ENCODE measurements at regions not wholly inside any gene's neighbourhood (a gene's known extent, or its start where the extent isn't known, plus 50 kb on each side); places are given as distances from the start of the nearest gene placed in this dataset.
"Not testable (repeated sequence)": the region's sequence is repeated elsewhere in the genome, so short reads cannot be mapped to it uniquely, and the experiment has no call there.

DNA sequence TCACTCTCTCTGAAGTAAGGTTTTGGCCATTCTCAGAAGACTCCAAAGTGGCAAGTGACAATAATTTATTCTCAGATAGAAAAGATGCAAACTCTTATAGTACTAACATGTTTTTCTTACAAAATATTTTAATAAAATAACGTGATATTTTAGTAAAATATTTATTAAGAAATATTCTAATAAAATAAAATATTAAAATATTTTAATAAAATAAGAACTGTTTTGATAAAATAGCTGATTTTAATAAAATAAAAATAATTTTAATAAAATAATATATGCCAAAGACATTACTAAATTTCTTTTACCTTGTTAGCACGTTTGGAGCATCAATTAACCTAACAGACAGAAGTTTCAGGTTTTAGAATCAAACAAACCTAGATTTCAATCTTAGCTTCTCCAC is 424.0 kb upstream of the NECTIN3 start:
- no peak for DNase-seq

DNA sequence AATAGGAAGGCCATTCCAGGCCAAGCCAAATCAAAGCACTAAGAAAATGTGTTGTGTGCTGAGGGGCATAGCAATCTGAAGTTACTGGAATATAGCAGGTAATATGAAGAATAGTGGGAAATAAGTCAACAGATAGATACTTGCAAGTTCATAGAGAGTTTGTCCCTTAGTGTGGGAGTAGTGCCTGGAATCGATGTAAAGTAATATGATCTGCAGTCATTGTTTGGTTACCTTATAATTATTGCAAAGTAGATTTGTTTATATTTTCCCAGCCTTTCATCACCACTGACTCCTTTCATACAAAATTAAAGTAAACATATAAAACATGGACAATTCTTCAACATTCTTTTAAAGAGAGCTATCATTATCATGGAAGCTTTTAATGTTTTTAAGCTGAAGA is 420.9 kb upstream of the NECTIN3 start:
- no peak for DNase-seq

GRCh38 chr3:110654843-110655502 is 416.6 kb upstream of the NECTIN3 start:
- DNase-seq: no peak

DNA sequence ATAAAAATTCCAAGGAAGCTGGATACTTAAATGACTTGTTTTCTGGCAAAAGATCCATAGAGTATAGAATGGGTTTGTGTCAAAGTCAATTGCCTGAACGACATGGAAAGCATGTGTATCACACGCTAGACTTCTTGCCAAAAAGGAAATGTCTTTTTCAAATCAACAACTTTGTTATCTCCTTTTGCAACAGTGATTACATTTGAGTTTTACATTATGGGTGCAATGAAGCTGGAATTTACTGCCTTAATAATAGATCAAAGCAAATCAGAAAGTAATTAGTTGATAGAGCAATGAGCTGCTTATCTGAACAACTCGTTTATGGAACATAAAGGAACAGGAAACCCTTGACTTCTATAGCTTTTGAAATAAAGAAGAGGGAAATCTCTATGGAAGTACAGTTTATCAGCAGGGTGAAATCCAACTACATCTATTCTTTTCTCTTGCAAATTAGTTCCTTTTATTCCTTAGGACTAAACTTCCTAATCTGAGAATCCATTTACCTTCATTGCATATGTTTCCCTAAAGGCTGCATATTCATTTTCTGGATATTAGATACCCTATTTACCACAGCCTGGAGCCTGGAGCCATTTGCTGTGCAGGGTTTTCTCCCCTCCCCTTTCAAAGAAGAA is 415.1 kb upstream of the NECTIN3 start:
- no peak for DNase-seq

- DNase-seq: no peak
Observed at GRCh38 chr3:110664148-110664547, 407.5 kb upstream of the NECTIN3 start.

DNA sequence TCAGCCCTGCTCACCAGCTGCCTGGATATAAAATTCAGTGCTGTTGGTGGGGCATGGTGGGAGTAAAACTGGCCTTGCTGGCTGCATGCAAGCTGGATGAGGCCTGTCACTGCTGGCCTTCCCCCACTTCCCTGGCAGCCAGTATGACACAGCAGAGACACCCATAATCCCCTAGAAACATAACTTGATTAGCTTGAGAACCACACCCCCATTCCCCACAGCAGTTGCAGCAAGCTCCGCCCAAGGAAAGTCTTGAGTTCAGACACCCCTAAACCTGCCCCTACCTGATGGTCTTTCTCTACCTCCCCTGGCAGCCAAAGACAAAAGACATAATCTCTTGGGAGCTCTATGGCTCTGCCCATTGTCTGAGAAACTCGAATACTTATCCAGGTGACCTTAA is 405.1 kb upstream of the NECTIN3 start:
- DNase-seq: no peak

GRCh38 chr3:110667216-110667615 is 404.4 kb upstream of the NECTIN3 start:
- no peak for DNase-seq

DNA sequence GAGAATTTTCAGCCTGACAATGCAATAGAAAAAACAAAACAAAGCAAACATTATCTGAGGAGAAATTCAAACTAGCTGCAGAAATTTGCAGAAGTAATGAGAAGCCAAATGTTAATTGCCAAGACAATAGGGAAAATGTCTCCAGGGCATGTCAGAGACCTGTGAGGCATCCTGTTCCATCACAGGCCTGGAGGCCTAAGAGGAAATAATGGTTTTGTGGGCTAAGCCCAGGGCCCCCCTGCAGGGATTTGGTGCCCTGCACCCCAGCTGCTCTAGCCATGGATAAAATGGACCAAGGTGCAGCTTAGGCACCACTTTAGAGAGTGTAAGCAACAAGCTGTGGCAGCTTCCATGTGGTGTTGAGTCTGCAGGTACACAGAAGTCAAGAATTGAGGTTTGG is 401.2 kb upstream of the NECTIN3 start:
- no peak for DNase-seq

GRCh38 chr3:110677506-110677905 is 394.1 kb upstream of the NECTIN3 start:
- no peak for DNase-seq

DNA sequence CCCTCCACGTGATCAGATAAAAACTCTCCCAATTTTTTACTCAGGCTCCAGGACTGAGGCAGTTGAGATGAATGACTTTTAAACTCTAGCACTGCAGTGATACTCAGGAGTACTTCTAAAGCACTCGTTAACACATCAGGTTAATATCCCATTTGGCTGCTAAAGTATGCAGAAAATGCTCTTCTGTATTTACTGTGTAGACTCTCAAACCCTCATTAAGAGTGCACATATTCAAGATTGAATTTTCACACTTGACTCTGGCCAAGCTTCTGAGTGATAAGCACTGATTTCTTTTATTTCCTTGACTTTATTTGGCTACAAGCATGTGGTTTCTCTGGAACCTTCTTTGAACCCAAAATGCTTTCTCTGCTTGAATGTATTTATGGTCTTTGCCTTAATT is 392.3 kb upstream of the NECTIN3 start:
- DNase-seq: no peak

DNA sequence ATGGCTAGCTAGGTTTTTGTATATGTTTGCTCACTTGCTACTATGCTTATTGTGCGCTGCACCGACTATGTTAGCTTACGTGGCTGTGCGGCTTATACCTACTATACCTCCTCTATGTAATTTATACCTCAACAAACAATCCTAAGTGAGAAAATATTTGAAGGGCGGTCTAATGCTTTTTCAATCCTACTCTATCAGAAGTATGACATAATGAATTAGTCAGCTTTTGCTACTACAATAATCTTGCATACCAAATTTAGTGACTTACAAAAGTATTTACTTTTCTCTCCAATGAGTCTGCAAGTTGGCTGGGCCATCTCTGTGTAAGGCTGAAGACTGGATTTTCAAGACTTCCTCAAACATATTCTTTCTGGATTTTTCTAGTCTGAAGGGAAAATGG is 391.2 kb upstream of the NECTIN3 start:
- no peak for DNase-seq

DNA sequence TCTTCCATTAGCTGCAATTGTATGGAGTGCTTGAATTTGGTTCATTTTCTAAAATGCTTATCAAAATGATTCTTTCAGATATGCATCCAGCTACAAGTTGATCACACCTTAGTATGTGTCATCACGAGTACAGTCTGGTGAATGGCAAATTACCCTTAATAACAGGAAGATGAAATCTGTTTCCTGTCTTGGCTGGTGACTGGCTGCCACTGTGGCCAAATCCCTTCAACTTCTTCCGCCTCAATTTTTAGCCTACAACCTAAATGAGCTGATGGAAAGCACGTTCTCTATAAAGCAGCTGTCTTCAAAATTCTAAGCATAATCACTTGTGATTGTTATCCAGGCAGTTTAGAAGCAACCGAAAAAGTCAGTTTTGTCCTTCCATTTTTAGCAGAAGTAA is 387.1 kb upstream of the NECTIN3 start:
- DNase-seq: no peak

GRCh38 chr3:110685630-110686029 is 386.0 kb upstream of the NECTIN3 start:
- DNase-seq: no peak

GRCh38 chr3:110686701-110687100 is 384.9 kb upstream of the NECTIN3 start:
- DNase-seq: no peak

GRCh38 chr3:110687138-110687537 is 384.5 kb upstream of the NECTIN3 start:
- no peak for DNase-seq

- DNase-seq: no peak
Observed at GRCh38 chr3:110697961-110698360, 373.7 kb upstream of the NECTIN3 start.

DNA sequence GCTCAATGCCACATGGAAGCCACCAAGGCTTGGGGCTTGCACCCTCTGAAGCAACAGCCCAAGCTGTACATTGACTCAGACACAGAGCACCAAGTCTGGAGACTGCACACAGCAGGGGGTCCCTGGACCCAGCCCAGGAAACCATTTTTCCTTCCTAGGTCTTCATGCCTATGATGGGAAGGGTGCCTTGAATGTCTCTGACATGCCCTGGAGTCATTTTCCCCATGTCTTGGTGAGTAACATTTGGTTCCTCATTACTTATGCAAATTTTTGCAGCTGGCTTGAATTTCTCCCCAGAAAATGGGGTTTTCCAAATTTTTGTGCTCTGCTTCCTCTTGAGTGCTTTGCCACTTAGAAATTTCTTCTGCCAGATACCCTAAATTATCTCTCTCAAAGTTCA is 367.3 kb upstream of the NECTIN3 start:
- DNase-seq: not testable (repeated sequence)

DNA sequence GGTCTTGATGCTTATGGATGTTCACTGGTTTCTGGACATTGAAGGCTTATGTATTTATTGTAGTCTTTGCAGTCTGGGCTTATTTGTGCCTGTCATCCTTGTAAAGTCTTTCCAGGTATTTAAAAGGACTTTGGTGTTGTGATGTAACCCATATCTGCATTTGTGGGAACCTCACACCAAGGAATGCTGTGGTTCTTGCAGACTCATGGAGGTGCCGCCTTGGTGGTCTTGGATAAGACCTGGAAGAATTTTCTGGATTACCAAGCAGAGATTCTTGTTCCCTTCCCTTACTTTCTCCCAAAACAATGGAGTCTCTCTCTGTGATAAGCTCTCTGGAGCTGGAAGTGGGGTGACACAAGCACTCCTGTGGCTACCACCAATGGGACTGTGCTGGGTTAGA is 363.5 kb upstream of the NECTIN3 start:
- no peak for DNase-seq

DNA sequence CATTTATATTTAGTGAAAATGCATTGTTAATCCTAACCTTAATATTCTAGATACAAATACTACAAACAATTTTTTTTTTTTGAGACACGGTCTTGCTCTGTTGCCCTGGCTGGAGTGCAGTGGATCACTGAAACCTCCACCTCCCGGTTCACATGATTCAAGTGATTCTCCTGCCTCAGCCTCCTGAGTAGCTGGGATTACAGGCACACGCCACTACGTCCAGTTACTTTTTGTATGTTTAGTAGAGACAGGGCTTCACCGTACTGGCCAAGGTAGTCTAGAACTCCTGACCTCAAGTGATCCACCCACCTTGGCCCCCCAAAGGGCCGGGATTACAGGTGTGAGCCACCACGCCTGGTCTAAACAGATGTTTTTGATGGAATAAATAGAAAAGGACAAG is 361.5 kb upstream of the NECTIN3 start:
- DNase-seq: no peak

GRCh38 chr3:110710603-110711002 is 361.0 kb upstream of the NECTIN3 start:
- no peak for DNase-seq

DNA sequence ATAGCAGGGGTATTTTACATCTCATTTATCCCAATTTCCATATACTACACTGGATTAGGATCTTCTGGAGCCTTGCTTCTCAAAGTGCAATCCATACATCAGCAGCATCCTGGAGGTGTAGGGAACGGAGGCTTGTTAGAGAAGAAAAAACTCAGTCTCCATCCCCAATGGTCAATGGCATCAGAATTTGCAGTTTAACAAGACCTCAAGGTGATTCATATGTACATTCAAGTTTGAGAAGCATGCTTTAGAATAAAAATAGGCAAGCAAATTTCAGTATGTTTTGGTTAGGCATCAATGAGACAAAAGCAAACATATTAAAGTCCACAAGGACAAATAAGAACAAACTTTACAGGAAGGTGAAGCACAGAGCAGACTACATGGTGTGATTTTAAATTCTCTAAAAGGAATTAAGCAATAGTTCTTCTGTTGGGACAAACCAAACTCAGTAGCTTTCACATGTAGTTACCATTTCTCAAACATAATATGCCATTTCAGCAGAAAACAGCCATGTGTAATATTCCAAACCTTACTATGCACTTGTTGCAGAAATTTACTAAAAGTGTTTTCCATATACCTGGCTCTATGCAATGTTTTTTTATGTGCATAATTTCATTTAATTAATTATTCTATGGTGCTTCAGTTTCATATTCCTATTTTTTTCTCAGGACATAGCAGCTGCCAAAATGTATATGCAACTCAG is 360.3 kb upstream of the NECTIN3 start:
- DNase-seq: no peak

DNA sequence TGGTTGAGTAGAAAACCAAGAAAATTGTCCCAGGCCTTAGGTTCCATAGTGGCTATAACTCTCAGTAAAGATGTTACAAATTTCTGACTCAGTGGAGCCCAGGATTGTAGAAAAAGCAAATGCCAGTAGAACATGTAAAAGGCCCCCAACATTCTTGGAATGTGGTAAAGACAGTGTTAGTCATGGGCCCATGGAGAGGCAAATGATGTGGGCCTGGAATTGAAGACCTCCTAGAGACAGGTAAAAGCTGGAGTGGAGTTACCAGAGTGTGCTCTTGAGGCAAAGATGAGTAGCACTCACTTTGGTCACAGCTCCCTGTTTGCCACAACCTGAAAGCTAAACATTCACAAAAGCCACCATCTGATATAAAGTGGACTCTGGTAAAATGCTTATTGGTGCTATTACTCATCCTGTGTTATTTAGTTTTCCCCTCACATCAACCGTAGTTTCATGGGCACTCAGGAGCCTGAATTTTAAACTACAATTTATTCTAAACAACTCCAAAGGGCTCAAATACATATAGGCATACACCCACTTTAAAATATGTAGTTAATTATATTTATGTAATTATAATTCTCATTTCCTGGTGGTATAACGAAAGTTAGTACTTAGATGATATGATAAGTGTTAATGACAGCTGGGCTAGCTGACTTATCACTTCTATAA is 359.6 kb upstream of the NECTIN3 start:
- no peak for DNase-seq

- no peak for DNase-seq
Observed at GRCh38 chr3:110727056-110727455, 344.6 kb upstream of the NECTIN3 start.

- no peak for DNase-seq
Observed at GRCh38 chr3:110731148-110731547, 340.5 kb upstream of the NECTIN3 start.

All from stimulated activated CD4-positive, alpha-beta T cell treated with anti-CD3 and anti-CD28 coated beads, Interleukin-2, amount 100 ng/mL, for 24 hours (primary cell).